ENCODE measurements at regions not wholly inside any gene's neighbourhood (a gene's known extent, or its start where the extent isn't known, plus 50 kb on each side); places are given as distances from the start of the nearest gene placed in this dataset.

DNA sequence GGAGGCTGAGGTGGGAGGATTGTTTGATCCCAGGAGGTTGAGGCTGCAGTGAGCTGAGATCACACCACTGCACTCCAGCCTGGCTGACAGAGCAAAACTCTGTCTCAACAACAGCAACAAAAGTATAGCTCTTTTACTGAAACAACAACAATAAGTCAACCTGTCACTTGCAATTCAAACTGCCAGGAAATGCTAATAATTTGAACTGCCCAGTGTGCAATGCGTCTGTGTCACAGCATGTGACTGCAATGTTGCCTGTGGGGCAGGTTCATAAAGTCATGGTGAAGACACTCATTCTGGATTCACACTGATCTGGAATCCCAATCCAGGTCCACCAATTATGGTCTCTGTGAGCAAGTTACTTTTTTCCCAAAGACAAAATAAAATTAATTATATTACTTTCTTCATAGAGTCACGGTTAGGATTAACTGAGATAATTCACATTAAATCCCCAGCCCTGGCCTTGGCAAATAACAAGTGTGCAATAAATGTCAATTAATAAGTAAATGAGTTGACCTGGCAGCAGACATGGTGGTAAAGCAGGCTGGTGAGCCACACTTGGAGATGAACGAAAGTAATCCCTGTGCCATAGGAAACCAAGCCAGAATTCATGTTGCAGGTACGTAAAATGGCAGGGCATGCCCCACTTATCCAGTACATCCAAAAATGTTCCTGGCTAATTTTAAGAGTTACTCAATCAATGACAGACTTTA, 89.1 kb upstream of the CPSF6 start:
- Histone ChIP-seq H3K36me3 (no peaks in the 10 kb centered on the region), H3K27ac (peak overlapping the region in 3 of 4 donors; percentile 10 to 62 (median 50)), H3K4me3 (no peak overlapping the region), H3K4me1 (peaks cover 0 to 17% (median 0%) of the 10 kb centered on the region in 4 donors), H3K9me3 (no peaks in the 10 kb centered on the region), H3K27me3 (no peaks in the 10 kb centered on the region)
- TF ChIP-seq, protein P1, sequence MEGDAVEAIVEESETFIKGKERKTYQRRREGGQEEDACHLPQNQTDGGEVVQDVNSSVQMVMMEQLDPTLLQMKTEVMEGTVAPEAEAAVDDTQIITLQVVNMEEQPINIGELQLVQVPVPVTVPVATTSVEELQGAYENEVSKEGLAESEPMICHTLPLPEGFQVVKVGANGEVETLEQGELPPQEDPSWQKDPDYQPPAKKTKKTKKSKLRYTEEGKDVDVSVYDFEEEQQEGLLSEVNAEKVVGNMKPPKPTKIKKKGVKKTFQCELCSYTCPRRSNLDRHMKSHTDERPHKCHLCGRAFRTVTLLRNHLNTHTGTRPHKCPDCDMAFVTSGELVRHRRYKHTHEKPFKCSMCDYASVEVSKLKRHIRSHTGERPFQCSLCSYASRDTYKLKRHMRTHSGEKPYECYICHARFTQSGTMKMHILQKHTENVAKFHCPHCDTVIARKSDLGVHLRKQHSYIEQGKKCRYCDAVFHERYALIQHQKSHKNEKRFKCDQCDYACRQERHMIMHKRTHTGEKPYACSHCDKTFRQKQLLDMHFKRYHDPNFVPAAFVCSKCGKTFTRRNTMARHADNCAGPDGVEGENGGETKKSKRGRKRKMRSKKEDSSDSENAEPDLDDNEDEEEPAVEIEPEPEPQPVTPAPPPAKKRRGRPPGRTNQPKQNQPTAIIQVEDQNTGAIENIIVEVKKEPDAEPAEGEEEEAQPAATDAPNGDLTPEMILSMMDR (IDR thresholded peaks at IDR 0.05) = no peak
- TF ChIP-seq POLR2A (IDR thresholded peaks at IDR 0.05) = no peak
- DNase-seq = no peak

DNA sequence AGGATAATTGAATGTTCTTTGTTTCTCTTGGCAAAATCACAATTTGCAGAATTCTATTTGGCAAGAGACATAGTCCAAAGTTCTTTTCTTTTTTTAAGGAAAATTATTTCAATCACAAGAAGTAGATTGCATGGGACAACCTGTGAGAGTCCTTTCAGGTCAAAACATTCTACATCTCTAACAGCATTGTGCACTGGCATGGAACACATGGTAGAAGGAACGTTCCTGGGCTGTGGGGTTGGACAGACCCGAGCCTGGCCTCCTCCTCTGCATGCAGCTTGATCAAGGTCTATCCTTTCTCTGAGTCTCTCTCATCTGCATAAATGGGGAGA, 88.6 kb upstream of the CPSF6 start:
- Histone ChIP-seq H3K36me3 (no peaks in the 10 kb centered on the region), H3K9me3 (no peaks in the 10 kb centered on the region), H3K27me3 (no peaks in the 10 kb centered on the region), H3K4me1 (peaks cover 0 to 17% (median 0%) of the 10 kb centered on the region in 4 donors), H3K4me3 (no peak overlapping the region), H3K27ac (peak overlapping the region in 2 of 4 donors; percentile 50 to 62)
- no peak for DNase-seq
- TF ChIP-seq POLR2A (IDR thresholded peaks at IDR 0.05) = no peak
- TF ChIP-seq, protein P1 (IDR thresholded peaks at IDR 0.05) = no peak

DNA sequence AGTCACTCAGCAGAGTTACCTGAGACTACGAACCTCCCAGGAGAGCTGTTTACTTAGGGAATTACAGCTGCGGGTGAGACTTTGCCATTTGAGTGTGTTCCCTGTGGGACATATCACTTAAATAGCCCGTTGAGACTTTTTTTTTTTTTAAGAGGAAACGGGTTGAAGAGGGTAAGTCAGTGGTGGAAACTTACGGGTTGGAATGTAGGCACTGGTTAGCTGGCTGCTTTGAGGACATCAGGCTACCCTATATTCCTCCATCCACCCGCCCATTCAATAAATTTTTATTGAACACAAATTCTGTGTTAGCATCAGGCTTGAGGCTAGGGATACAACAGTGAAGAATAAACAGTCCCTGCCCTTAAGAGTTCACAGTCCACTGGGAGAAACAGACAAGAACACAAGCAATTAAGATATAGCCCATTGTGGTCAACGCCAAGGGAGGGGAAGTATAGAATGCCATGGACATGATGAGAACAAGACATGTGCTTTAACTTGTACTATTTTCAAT, 88.1 kb upstream of the CPSF6 start:
- Histone ChIP-seq H3K9me3 (no peaks in the 10 kb centered on the region), H3K4me1 (peaks cover 0 to 17% (median 0%) of the 10 kb centered on the region in 4 donors), H3K27ac (peak overlapping the region in 2 of 4 donors; percentile 50 to 62), H3K4me3 (no peak overlapping the region), H3K36me3 (no peaks in the 10 kb centered on the region), H3K27me3 (no peaks in the 10 kb centered on the region)
- TF ChIP-seq POLR2A (IDR thresholded peaks at IDR 0.05) = no peak
- TF ChIP-seq, protein P1 (IDR thresholded peaks at IDR 0.05) = no peak
- DNase-seq = no peak

DNA sequence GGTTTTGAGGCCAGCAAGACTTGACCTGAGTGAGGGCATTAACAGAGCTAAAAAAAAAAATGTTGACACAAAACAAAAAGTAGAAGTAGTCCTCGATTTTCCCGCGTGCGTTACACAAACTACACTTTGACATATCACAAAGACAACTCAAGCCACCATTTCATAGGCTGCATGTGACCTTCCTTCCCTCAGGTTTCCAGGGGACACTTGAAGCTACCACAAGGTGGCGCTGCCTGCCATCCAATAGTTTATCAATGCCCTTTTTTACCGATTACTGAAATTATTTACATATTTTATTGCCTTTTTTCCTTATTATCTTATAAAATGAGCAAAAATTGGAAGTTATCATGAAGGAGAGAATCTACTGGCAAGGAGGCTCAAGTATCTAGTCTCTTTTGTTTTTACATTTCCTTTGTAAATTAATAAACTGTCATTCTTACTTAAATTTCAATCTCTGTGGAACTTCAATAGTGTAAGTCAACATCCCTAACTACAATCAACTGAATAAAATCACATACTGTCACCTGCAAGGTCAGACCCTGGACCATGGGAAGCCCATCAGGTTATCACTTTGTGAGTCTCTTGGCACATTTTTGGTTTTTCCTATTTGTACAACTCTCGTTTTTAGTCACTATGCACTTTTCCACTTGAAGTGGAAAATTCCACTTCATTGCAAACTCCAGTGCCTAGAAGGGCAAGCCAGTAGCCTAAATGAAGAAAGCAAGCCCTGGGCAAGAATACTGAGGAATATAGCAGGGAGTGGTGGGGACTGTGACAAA, 84.6 kb upstream of the CPSF6 start:
- no peaks in the 10 kb centered on the region for H3K27me3 ChIP-seq
- H3K36me3 ChIP-seq = no peaks in the 10 kb centered on the region
- no peaks in the 10 kb centered on the region for H3K9me3 ChIP-seq
- no peak overlapping the region for H3K27ac ChIP-seq
- DNase-seq = peak; percentile 74 to 92 (median 75)
- TF ChIP-seq POLR2A (IDR thresholded peaks at IDR 0.05) = no peak
- TF ChIP-seq, protein P1 (IDR thresholded peaks at IDR 0.05) = peak; percentile 81 to 94 (median 87)
- H3K4me3 ChIP-seq = no peak overlapping the region
- H3K4me1 ChIP-seq = peaks cover 0 to 17% (median 0%) of the 10 kb centered on the region in 4 donors

DNA sequence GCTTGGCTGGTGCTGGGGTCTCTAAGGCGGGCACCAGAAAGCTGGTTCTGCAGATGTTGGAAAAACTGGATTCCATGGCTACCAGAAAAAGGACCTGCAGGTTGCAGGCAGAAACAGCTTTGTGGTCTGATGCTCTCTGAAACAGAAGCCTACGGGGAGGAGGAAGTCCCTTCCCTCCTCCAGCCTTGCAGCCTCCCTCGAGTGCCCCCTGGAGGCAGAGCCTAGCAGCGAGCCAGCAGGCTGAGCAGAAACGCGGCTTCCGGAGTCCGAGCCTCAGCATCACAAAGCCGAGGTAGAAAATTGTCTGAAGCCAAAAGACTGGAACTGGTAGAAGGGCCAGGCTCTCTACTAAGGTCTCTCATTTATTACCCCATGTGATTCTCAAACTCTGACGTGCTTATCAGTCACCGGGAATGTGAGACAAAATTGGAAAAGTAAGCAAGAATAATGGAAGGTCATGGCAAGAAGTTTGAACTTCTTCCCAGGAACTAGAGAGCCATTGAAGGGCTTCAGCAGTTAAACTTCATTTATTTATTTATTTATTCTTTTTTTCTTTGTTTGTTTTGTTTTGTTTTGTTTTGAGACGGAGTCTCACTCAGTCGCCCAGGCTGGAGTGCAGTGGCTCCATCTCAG, 82.2 kb upstream of the CPSF6 start:
- Histone ChIP-seq H3K4me3 (no peak overlapping the region), H3K4me1 (peaks cover 0 to 5% (median 0%) of the 10 kb centered on the region in 4 donors), H3K9me3 (no peaks in the 10 kb centered on the region), H3K27ac (no peak overlapping the region), H3K36me3 (no peaks in the 10 kb centered on the region), H3K27me3 (no peaks in the 10 kb centered on the region)
- peak; percentile 90 to 95 (median 92) for DNase-seq
- TF ChIP-seq, protein P1 (IDR thresholded peaks at IDR 0.05) = peak; percentile 35 to 94 (median 88)
- TF ChIP-seq POLR2A (IDR thresholded peaks at IDR 0.05) = no peak

Data from Peyer's patch (tissue), 4 donors.